ENCODE measurements at regions not wholly inside any gene's neighbourhood (a gene's known extent, or its start where the extent isn't known, plus 50 kb on each side); places are given as distances from the start of the nearest gene placed in this dataset.

DNA sequence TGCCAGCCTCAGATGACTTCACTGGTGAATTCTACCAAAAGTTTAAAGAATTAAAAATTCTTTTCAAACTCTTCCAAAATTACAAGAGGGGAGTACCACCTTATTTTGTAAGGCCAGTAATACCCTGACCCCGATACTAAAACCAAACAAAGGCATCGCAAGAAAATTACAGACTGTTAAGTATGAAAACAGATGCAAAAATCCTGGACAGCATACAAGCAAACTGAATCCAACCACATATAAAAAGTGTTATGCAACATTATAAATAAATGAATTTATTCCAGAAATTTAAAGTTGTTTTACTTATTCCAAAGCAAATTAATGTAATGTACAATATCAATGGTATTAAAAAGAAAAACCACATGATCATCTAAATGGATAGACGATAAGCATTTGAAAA is 873.6 kb upstream of the GJE1 start:
- TF ChIP-seq YY1 (IDR thresholded peaks at IDR 0.05; ENCODE audit: insufficient read depth, insufficient read length) = no peak
- TF ChIP-seq ZNF274 (IDR thresholded peaks at IDR 0.05; ENCODE audit: low read depth, low read length) = no peak
- TF ChIP-seq SUZ12 (IDR thresholded peaks at IDR 0.05; ENCODE audit: extremely low read depth, insufficient read depth, insufficient read length) = no peak
